HL-60 (cell line): ENCODE measurements at regions not wholly inside any gene's neighbourhood (a gene's known extent, or its start where the extent isn't known, plus 50 kb on each side); places are given as distances from the start of the nearest gene placed in this dataset.

ENCODE experiments used
- GABPA ChIP-seq: IDR thresholded peaks from 2 replicates; pipeline ENCODE4 v1.6.1; 2012; ENCODE audit warnings: low read depth
- POLR2AphosphoS5 ChIP-seq: IDR thresholded peaks from 2 replicates; pipeline ENCODE4 v1.6.1; 2012; ENCODE audit warnings: low read depth
- SPI1 ChIP-seq: IDR thresholded peaks from 2 replicates; pipeline ENCODE4 v1.6.1; 2012; ENCODE audit warnings: low read depth, mild to moderate bottlenecking, borderline replicate concordance
- TF ChIP-seq, protein P1 (sequence below): IDR thresholded peaks from one replicate; pipeline ENCODE4 v1.5.1; 2011; ENCODE audit warnings: low read length, control low read depth, inconsistent platforms; ENCODE audit not compliant: insufficient read depth
- TF ChIP-seq, protein P2 (sequence below): IDR thresholded peaks from 2 replicates; pipeline ENCODE4 v1.6.1; 2012; ENCODE audit warnings: low read depth; ENCODE audit not compliant: insufficient replicate concordance

DNA sequence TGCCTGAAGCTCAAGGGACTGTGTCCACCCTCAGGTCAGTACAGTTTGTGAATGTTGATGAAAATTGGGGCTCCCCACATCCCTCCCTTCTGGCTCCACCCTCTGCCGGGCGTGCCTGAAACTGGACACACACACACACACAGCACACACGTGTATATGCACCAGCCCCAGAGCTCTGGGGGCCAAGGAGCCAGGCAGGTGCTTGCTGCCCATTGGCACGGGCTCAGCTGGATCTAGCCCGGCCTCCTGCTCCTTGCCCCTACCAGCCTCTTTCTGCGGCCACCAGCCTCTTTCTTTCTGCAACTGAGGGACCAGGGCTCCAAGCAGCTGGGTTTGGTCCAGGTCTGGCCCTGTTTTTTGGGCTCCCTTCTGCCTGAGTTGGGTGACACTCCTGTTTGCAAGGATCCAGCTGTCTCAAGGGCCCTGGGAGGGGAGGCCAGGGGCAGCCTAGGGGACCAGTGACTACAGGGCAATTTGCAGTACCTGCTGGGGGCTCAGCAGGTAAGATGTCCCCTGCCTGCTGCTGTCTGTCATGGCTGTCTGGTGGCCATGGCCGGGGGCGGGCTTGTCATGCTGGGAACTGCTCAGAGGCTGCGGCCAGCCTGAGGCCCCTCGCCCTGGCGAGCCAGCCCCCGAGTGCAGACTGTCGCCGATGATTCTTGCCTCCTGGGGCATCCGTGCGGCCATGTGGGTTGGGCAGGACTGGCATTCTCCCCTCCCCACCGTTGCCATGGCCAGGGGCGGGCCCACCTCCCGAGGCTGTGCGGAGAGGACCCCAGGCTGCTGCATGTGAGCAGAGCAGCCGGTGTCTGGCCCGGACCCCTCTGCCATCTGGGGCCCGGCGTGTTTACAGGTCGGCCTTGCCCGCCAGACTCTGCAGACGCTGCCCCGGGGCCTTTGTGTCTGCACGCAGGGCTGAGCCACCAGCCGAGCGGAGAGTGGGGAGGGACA is 51.5 kb upstream of the PPARA start:
- TF ChIP-seq, protein P1, sequence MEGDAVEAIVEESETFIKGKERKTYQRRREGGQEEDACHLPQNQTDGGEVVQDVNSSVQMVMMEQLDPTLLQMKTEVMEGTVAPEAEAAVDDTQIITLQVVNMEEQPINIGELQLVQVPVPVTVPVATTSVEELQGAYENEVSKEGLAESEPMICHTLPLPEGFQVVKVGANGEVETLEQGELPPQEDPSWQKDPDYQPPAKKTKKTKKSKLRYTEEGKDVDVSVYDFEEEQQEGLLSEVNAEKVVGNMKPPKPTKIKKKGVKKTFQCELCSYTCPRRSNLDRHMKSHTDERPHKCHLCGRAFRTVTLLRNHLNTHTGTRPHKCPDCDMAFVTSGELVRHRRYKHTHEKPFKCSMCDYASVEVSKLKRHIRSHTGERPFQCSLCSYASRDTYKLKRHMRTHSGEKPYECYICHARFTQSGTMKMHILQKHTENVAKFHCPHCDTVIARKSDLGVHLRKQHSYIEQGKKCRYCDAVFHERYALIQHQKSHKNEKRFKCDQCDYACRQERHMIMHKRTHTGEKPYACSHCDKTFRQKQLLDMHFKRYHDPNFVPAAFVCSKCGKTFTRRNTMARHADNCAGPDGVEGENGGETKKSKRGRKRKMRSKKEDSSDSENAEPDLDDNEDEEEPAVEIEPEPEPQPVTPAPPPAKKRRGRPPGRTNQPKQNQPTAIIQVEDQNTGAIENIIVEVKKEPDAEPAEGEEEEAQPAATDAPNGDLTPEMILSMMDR = no peak
- TF ChIP-seq GABPA (no peak), POLR2AphosphoS5 (no peak), SPI1 (no peak)
- TF ChIP-seq, protein P2, sequence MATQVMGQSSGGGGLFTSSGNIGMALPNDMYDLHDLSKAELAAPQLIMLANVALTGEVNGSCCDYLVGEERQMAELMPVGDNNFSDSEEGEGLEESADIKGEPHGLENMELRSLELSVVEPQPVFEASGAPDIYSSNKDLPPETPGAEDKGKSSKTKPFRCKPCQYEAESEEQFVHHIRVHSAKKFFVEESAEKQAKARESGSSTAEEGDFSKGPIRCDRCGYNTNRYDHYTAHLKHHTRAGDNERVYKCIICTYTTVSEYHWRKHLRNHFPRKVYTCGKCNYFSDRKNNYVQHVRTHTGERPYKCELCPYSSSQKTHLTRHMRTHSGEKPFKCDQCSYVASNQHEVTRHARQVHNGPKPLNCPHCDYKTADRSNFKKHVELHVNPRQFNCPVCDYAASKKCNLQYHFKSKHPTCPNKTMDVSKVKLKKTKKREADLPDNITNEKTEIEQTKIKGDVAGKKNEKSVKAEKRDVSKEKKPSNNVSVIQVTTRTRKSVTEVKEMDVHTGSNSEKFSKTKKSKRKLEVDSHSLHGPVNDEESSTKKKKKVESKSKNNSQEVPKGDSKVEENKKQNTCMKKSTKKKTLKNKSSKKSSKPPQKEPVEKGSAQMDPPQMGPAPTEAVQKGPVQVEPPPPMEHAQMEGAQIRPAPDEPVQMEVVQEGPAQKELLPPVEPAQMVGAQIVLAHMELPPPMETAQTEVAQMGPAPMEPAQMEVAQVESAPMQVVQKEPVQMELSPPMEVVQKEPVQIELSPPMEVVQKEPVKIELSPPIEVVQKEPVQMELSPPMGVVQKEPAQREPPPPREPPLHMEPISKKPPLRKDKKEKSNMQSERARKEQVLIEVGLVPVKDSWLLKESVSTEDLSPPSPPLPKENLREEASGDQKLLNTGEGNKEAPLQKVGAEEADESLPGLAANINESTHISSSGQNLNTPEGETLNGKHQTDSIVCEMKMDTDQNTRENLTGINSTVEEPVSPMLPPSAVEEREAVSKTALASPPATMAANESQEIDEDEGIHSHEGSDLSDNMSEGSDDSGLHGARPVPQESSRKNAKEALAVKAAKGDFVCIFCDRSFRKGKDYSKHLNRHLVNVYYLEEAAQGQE = no peak
